Sigmoid colon (tissue), 6 donors: ENCODE measurements at regions not wholly inside any gene's neighbourhood (a gene's known extent, or its start where the extent isn't known, plus 50 kb on each side); places are given as distances from the start of the nearest gene placed in this dataset.
"Not testable (repeated sequence)": the region's sequence is repeated elsewhere in the genome, so short reads cannot be mapped to it uniquely, and the experiment has no call there.

ENCODE experiments used
- DNase-seq: peaks from one replicate; pipeline ENCODE4 v3.0.0-alpha.2; 2019
- H3K27ac ChIP-seq, 4 donors: fragments of 200-600 bp; sonication (generic); one replicate each; pipeline ENCODE4 v1.5.1; 2016 to 2019; ENCODE audit warnings: mild to moderate bottlenecking in 1 of 4
- H3K27me3 ChIP-seq, 3 donors: fragments of 200-600 bp; sonication (generic); one replicate each; pipeline ENCODE4 v1.5.1; 2019; ENCODE audit warnings: mild to moderate bottlenecking in 1 of 3
- H3K36me3 ChIP-seq, 4 donors: fragments of 200-600 bp; sonication (generic); one replicate each; pipeline ENCODE4 v1.5.1; 2016 to 2019
- H3K4me1 ChIP-seq, 4 donors: fragments of 200-600 bp; sonication (generic); one replicate each; pipeline ENCODE4 v1.5.1; 2017 to 2019
- H3K4me3 ChIP-seq, 4 donors: fragments of 200-600 bp; sonication (generic); one replicate each; pipeline ENCODE4 v1.5.1; 2017 to 2019; ENCODE audit warnings: mild to moderate bottlenecking in 2 of 4, moderate library complexity in 1 of 4
- H3K9me3 ChIP-seq, 4 donors: fragments of 200-600 bp in 3 of 4; sonication (generic) in 3 of 4; one replicate each; pipeline versions ENCODE4 v1.5.1 to v1.6.1; 2013 to 2019
- EP300 ChIP-seq, 4 donors: sonication (generic); formaldehyde crosslinking; IDR thresholded peaks; one replicate each; pipeline ENCODE4 v1.6.1; 2017; ENCODE audit warnings: antibody characterized with exemption in 4 of 4
- POLR2A ChIP-seq, 2 donors: fragments of 450-650 bp; IDR thresholded peaks; one replicate each; pipeline ENCODE4 v1.6.1; 2016; ENCODE audit warnings: antibody characterized with exemption in 2 of 2, mild to moderate bottlenecking in 2 of 2, moderate library complexity in 2 of 2
- POLR2AphosphoS5 ChIP-seq, 4 donors: sonication (generic); formaldehyde crosslinking; IDR thresholded peaks; one replicate each; pipeline ENCODE4 v1.6.1; 2017; ENCODE audit warnings: antibody characterized with exemption in 4 of 4
- WGBS, 2 donors: extraction: QIAGEN DNeasy Blood & Tissue Kit; methylation state at CpG; one replicate each; pipeline ENCODE4 v1.1.7; 2013; 5-methylcytosine and 5-hydroxymethylcytosine counted together
- intact Hi-C: fragments of 100-400 bp; cut with DNase I; formaldehyde crosslinking; loops from one replicate; pipeline ENCODE4 v1.15.1; 2023
- TF ChIP-seq, protein P1 (sequence below), 4 experiments: fragments of 450-650 bp in 3 of 4; fragments of 200-600 bp in 1 of 4; IDR thresholded peaks; one replicate each; pipeline ENCODE4 v1.5.1; 2016 to 2019; ENCODE audit warnings: antibody characterized with exemption in 4 of 4, mild to moderate bottlenecking in 3 of 4, moderate library complexity in 2 of 4
- donor health status: healthy with polysubstance abuse.
- donor health status: healthy.

DNA sequence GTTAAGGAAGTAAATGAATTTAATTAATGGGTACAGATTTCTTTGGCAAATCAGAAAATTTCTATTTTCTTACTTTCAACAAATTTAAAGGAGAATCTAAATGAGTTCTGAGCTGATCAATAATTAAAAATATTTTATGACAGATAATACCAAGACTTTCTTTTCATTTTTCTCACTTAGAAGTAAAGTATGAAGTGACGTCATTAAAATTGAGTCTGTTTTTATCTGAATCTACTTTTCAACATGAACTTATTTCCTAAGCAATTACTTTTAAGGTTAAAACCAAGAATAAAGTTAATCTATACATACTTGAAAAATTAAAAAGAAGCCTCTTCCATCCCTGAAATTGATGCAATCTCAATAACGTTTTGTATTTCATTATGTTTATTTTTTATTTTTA, 552.8 kb upstream of the ST8SIA4 start:
- TF ChIP-seq EP300 (IDR thresholded peaks at IDR 0.05) = no peak
- TF ChIP-seq, protein P1, sequence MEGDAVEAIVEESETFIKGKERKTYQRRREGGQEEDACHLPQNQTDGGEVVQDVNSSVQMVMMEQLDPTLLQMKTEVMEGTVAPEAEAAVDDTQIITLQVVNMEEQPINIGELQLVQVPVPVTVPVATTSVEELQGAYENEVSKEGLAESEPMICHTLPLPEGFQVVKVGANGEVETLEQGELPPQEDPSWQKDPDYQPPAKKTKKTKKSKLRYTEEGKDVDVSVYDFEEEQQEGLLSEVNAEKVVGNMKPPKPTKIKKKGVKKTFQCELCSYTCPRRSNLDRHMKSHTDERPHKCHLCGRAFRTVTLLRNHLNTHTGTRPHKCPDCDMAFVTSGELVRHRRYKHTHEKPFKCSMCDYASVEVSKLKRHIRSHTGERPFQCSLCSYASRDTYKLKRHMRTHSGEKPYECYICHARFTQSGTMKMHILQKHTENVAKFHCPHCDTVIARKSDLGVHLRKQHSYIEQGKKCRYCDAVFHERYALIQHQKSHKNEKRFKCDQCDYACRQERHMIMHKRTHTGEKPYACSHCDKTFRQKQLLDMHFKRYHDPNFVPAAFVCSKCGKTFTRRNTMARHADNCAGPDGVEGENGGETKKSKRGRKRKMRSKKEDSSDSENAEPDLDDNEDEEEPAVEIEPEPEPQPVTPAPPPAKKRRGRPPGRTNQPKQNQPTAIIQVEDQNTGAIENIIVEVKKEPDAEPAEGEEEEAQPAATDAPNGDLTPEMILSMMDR (IDR thresholded peaks at IDR 0.05) = no peak
- TF ChIP-seq POLR2A (IDR thresholded peaks at IDR 0.05) = no peak
- TF ChIP-seq POLR2AphosphoS5 (IDR thresholded peaks at IDR 0.05) = no peak
- no peak overlapping the region for H3K27ac ChIP-seq
- no peaks in the 10 kb centered on the region for H3K27me3 ChIP-seq
- WGBS, 2 donors = 62 to 80% methylated on average over 2 of the region's 2 CpGs
- no peaks in the 10 kb centered on the region for H3K9me3 ChIP-seq
- H3K4me3 ChIP-seq = no peak overlapping the region
- intact Hi-C loops = no loop called here
- DNase-seq = no peak
- H3K36me3 ChIP-seq = no peaks in the 10 kb centered on the region
- H3K4me1 ChIP-seq = no peaks in the 10 kb centered on the region

DNA sequence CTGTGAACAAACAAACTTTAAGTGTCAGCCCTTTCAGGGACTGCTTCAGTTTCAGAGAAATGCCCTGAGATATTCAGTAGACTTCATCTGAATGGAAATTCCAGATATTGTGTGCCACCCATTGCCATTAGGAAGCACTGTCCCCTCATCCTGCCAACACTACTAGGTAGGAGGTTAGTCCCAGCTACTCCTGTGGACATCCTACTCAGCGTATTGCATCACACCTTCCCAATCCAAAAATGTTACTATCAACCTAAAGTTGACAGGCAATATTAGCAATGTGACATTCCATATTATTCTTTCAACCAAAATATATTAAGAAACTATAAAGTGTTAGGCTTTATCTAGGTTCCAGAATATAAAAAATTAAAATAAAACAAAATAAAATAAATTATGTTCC, 552.0 kb upstream of the ST8SIA4 start:
- 84 to 93% methylated on average over 1 of the region's 1 CpG for WGBS, 2 donors
- H3K27ac ChIP-seq = no peak overlapping the region
- DNase-seq = no peak
- H3K4me3 ChIP-seq = no peak overlapping the region
- H3K36me3 ChIP-seq = no peaks in the 10 kb centered on the region
- peaks cover 0 to 6% (median 0%) of the 10 kb centered on the region in 4 donors for H3K4me1 ChIP-seq
- no peaks in the 10 kb centered on the region for H3K27me3 ChIP-seq
- no peaks in the 10 kb centered on the region for H3K9me3 ChIP-seq
- TF ChIP-seq EP300 (IDR thresholded peaks at IDR 0.05) = no peak
- TF ChIP-seq POLR2AphosphoS5 (IDR thresholded peaks at IDR 0.05) = no peak
- TF ChIP-seq, protein P1 (IDR thresholded peaks at IDR 0.05) = no peak
- TF ChIP-seq POLR2A (IDR thresholded peaks at IDR 0.05) = no peak
- intact Hi-C loops = no loop called here

DNA sequence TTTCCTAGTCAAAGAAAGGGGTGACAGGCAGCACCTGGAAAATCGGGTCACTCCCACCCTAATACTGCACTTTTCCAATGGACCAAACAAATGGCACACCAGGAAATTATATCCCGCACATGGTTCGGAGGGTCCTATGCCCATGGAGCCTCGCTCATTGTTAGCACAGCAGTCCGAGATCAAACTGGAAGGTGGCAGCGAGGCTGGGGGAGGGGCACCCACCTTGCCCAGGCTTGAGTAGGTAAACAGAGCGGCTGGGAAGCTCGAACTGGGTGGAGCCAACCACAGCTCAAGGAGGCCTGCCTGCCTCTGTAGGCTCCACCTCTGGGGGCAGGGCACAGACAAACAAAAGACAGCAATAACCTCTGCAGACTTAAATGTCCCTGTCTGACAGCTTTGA, 539.2 kb upstream of the ST8SIA4 start:
- H3K4me3 ChIP-seq, H3K4me1 ChIP-seq, DNase-seq, intact Hi-C loops, H3K36me3 ChIP-seq, H3K27ac ChIP-seq, H3K27me3 ChIP-seq, H3K9me3 ChIP-seq: not testable (repeated sequence)
- 90 to 93% methylated on average over 8 of the region's 8 CpGs for WGBS, 2 donors

DNA sequence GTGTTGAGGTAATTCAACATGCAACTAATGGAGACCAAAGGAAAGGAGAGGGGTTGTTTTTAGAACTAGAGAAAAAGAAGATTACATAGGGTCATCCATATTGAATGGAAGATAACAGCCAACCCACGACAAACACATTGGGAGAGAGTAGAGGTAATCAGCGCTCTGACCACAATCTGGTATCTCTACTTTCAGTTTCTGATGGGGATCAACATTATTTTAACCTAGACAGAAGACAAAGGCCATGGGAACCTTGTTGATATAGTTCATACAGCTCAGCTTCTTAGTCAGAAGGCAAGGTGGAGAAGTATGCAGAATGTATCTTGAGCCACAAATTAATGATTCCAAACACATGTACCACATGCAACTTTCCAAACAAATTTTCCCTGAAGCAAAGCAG, 537.1 kb upstream of the ST8SIA4 start:
- no peak for TF ChIP-seq POLR2A (IDR thresholded peaks at IDR 0.05)
- TF ChIP-seq EP300 (IDR thresholded peaks at IDR 0.05) = no peak
- TF ChIP-seq POLR2AphosphoS5 (IDR thresholded peaks at IDR 0.05) = no peak
- TF ChIP-seq, protein P1 (IDR thresholded peaks at IDR 0.05) = no peak
- H3K9me3 ChIP-seq = no peaks in the 10 kb centered on the region
- no peak overlapping the region for H3K27ac ChIP-seq
- WGBS, 2 donors = 80 to 85% methylated on average over 2 of the region's 2 CpGs
- H3K27me3 ChIP-seq = no peaks in the 10 kb centered on the region
- H3K36me3 ChIP-seq = no peaks in the 10 kb centered on the region
- intact Hi-C loops = no loop called here
- DNase-seq = no peak
- no peak overlapping the region for H3K4me3 ChIP-seq
- no peaks in the 10 kb centered on the region for H3K4me1 ChIP-seq

DNA sequence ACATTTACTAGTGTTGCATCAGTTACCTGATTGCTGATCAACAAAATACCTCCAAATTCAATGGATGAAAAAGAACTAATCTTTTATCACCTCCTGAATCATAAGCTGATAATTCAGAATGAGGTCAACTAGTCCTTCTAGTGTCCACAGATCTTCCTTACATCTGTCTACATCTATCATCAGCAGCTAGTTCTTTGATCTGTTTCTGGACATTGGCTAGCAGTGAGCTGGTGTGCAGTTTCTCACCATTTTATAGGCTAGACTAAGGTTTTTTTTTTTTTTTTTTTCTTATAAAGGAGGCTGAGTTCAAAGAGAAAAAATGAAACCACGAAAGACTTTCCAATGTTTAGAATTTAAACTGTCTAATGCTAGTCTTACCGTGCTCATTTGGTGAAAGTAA, 534.3 kb upstream of the ST8SIA4 start:
- no peak overlapping the region for H3K4me3 ChIP-seq
- no peaks in the 10 kb centered on the region for H3K27me3 ChIP-seq
- no peaks in the 10 kb centered on the region for H3K36me3 ChIP-seq
- no peak for DNase-seq
- H3K27ac ChIP-seq = no peak overlapping the region
- TF ChIP-seq POLR2AphosphoS5 (IDR thresholded peaks at IDR 0.05) (no peak), POLR2A (IDR thresholded peaks at IDR 0.05) (no peak), EP300 (IDR thresholded peaks at IDR 0.05) (no peak)
- TF ChIP-seq, protein P1 (IDR thresholded peaks at IDR 0.05) = no peak
- H3K9me3 ChIP-seq = no peaks in the 10 kb centered on the region
- 53 to 73% methylated on average over 2 of the region's 2 CpGs for WGBS, 2 donors
- no peaks in the 10 kb centered on the region for H3K4me1 ChIP-seq
- intact Hi-C loops = no loop called here
